Esophagus (tissue), 2 donors: ENCODE measurements at regions not wholly inside any gene's neighbourhood (a gene's known extent, or its start where the extent isn't known, plus 50 kb on each side); places are given as distances from the start of the nearest gene placed in this dataset.

ENCODE experiments used
- H3K27ac ChIP-seq, 2 donors: one replicate each; pipeline ENCODE4 v1.5.1; 2013; ENCODE audit warnings: low read depth in 2 of 2, mild to moderate bottlenecking in 2 of 2, inconsistent platforms in 1 of 2, low read length in 1 of 2, moderate library complexity in 1 of 2
- H3K27me3 ChIP-seq, 2 donors: one replicate each; pipeline ENCODE4 v1.6.1; 2013; ENCODE audit warnings: low read length in 2 of 2, control low read depth in 1 of 2, mild to moderate bottlenecking in 1 of 2; ENCODE audit not compliant: insufficient read depth in 2 of 2, control insufficient read depth in 1 of 2
- H3K36me3 ChIP-seq, 2 donors: one replicate each; pipeline ENCODE4 v1.6.1; 2013; ENCODE audit warnings: low read length in 1 of 2; ENCODE audit not compliant: control insufficient read depth in 2 of 2, insufficient read depth in 2 of 2
- H3K4me1 ChIP-seq, 2 donors: one replicate each; pipeline ENCODE4 v1.6.1; 2013; ENCODE audit warnings: low read length in 1 of 2; ENCODE audit not compliant: control insufficient read depth in 2 of 2, insufficient read depth in 2 of 2
- H3K4me3 ChIP-seq, 2 donors: one replicate each; pipeline ENCODE4 v1.5.1; 2013; ENCODE audit warnings: low read length in 2 of 2, mild to moderate bottlenecking in 2 of 2, low read depth in 1 of 2, moderate library complexity in 1 of 2
- H3K9me3 ChIP-seq, 2 donors: one replicate each; pipeline ENCODE4 v1.6.1; 2013; ENCODE audit warnings: mild to moderate bottlenecking in 2 of 2, low read depth in 1 of 2, low read length in 1 of 2, moderate library complexity in 1 of 2; ENCODE audit not compliant: control insufficient read depth in 2 of 2, insufficient read depth in 1 of 2
- WGBS, 2 donors: extraction: QIAGEN DNeasy Blood & Tissue Kit; methylation state at CpG; one replicate each; pipeline ENCODE4 v1.1.7; 2013; 5-methylcytosine and 5-hydroxymethylcytosine counted together
- donor health status: healthy with polysubstance abuse.
- donor health status: Bipolar disorder and iron deficiency.

- no peak overlapping the region for H3K4me3 ChIP-seq
- H3K27me3 ChIP-seq: no peaks in the 10 kb centered on the region
- no peaks in the 10 kb centered on the region for H3K36me3 ChIP-seq
- 61 to 71% methylated on average over 2 of the region's 2 CpGs for WGBS, 2 donors
- H3K4me1 ChIP-seq: no peaks in the 10 kb centered on the region
- no peaks in the 10 kb centered on the region for H3K9me3 ChIP-seq
- no peak overlapping the region for H3K27ac ChIP-seq
These were observed 614.3 kb upstream of the SLC8A1 start for GRCh38 chr2:41066168-41066567.

DNA sequence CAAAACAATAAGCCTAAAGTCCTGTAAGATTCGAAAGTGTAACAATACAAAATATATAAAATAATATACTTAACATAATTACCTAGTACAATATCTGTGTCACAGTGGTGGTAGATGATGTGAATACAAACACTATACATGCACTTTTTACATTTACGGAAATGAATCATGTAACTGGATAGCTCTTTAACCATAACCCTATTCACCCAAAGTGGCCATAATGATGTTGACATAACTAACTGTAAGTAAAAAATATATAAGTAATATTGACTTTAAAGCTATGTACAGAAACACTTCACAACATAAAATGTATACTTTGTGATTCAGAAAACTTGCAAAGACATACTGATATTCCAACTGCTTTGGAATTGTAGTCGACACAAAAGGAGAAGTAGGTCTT, 616.9 kb upstream of the SLC8A1 start:
- H3K4me3 ChIP-seq: no peak overlapping the region
- no peaks in the 10 kb centered on the region for H3K9me3 ChIP-seq
- no peaks in the 10 kb centered on the region for H3K36me3 ChIP-seq
- WGBS, 2 donors: 65 to 83% methylated on average over 3 of the region's 3 CpGs
- H3K27ac ChIP-seq: no peak overlapping the region
- no peaks in the 10 kb centered on the region for H3K27me3 ChIP-seq
- H3K4me1 ChIP-seq: no peaks in the 10 kb centered on the region

DNA sequence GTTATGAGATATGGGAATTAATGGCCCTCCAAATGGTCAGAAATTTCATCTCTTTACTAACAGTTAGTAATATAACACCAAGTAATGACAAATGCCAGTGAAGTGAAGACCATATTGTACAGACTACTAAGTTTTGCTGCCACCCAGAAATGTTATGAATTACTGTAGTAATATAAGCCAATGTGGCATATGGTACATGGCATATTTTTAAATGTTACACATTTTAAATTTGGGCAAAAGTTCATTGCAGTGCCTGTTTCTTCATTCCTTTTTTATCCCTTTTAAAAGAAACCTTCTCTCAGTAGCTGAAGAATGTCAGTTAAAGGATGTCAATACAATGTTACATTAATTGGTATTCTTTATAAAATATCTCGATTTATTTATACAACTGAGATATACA, 626.5 kb upstream of the SLC8A1 start:
- Histone ChIP-seq H3K27ac (no peak overlapping the region), H3K27me3 (no peaks in the 10 kb centered on the region), H3K36me3 (no peaks in the 10 kb centered on the region), H3K9me3 (peaks cover 0 to 2% of the 10 kb centered on the region in 2 donors), H3K4me3 (no peak overlapping the region), H3K4me1 (no peaks in the 10 kb centered on the region)
- 83 to 86% methylated on average over 1 of the region's 1 CpG for WGBS, 2 donors

- WGBS, 2 donors: 41 to 66% methylated on average over 1 of the region's 1 CpG
These were observed 627.1 kb upstream of the SLC8A1 start for GRCh38 chr2:41079011-41079410.

GRCh38 chr2:41084321-41084720, 632.4 kb upstream of the SLC8A1 start:
- 85 to 90% methylated on average over 3 of the region's 3 CpGs for WGBS, 2 donors
- Histone ChIP-seq H3K9me3 (no peaks in the 10 kb centered on the region), H3K4me3 (no peak overlapping the region), H3K4me1 (no peaks in the 10 kb centered on the region), H3K36me3 (no peaks in the 10 kb centered on the region), H3K27ac (no peak overlapping the region), H3K27me3 (no peaks in the 10 kb centered on the region)

More at GRCh38 chr2:41079011-41079410, 627.1 kb upstream of the SLC8A1 start:
- Histone ChIP-seq H3K4me3 (no peak overlapping the region), H3K9me3 (peaks cover 0 to 2% of the 10 kb centered on the region in 2 donors), H3K36me3 (no peaks in the 10 kb centered on the region), H3K4me1 (no peaks in the 10 kb centered on the region), H3K27ac (no peak overlapping the region), H3K27me3 (no peaks in the 10 kb centered on the region)

- Histone ChIP-seq H3K9me3 (no peaks in the 10 kb centered on the region), H3K27me3 (no peaks in the 10 kb centered on the region), H3K4me1 (no peaks in the 10 kb centered on the region), H3K27ac (no peak overlapping the region), H3K4me3 (no peak overlapping the region), H3K36me3 (no peaks in the 10 kb centered on the region)
These were observed 636.1 kb upstream of the SLC8A1 start for GRCh38 chr2:41087946-41088345.

DNA sequence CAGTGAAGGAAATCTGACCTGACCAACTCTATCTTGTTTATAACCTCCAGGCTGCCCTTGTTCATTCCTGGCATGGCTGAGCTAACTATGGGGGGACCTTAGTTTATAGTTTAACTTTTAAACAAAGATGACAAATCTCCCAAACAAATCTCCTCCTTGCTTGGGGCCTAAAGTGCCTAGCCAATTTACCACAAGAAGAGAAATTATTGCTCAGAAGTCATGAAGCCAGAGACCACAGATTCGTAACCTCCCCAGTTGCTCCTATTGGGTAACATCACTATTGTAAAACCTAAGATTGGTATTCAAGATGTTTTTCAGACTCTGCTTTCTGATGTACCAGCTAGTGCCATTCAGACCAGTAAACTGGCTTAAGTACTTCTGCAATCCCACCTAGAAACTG, 649.4 kb upstream of the SLC8A1 start:
- H3K4me1 ChIP-seq: no peaks in the 10 kb centered on the region
- no peak overlapping the region for H3K4me3 ChIP-seq
- 86 to 90% methylated on average over 1 of the region's 1 CpG for WGBS, 2 donors
- no peak overlapping the region for H3K27ac ChIP-seq
- H3K9me3 ChIP-seq: no peaks in the 10 kb centered on the region
- H3K27me3 ChIP-seq: no peaks in the 10 kb centered on the region
- H3K36me3 ChIP-seq: no peaks in the 10 kb centered on the region

- Histone ChIP-seq H3K4me3 (no peak overlapping the region), H3K4me1 (no peaks in the 10 kb centered on the region), H3K27ac (no peak overlapping the region), H3K27me3 (no peaks in the 10 kb centered on the region), H3K36me3 (no peaks in the 10 kb centered on the region), H3K9me3 (no peaks in the 10 kb centered on the region)
- 92% methylated on average over 4 of the region's 4 CpGs for WGBS, 2 donors
These were observed 657.9 kb upstream of the SLC8A1 start for GRCh38 chr2:41109744-41110143.

- H3K27me3 ChIP-seq: no peaks in the 10 kb centered on the region
- no peaks in the 10 kb centered on the region for H3K9me3 ChIP-seq
- H3K4me3 ChIP-seq: no peak overlapping the region
- no peak overlapping the region for H3K27ac ChIP-seq
- H3K36me3 ChIP-seq: no peaks in the 10 kb centered on the region
- 70% methylated on average over 5 of the region's 5 CpGs for WGBS, 2 donors
- no peaks in the 10 kb centered on the region for H3K4me1 ChIP-seq
These were observed 660.1 kb upstream of the SLC8A1 start for GRCh38 chr2:41111836-41112627.

GRCh38 chr2:41116106-41116797, 664.4 kb upstream of the SLC8A1 start:
- H3K4me1 ChIP-seq: no peaks in the 10 kb centered on the region
- 94% methylated on average over 8 of the region's 8 CpGs for WGBS, 2 donors

More at GRCh38 chr2:41116106-41116797, 664.4 kb upstream of the SLC8A1 start:
- H3K27ac ChIP-seq: no peak overlapping the region
- no peaks in the 10 kb centered on the region for H3K36me3 ChIP-seq
- no peak overlapping the region for H3K4me3 ChIP-seq
- H3K27me3 ChIP-seq: no peaks in the 10 kb centered on the region
- H3K9me3 ChIP-seq: no peaks in the 10 kb centered on the region
